Nephron (organoid): ENCODE measurements at regions not wholly inside any gene's neighbourhood (a gene's known extent, or its start where the extent isn't known, plus 50 kb on each side); places are given as distances from the start of the nearest gene placed in this dataset.

Experiments used
- H3K27ac Mint-ChIP-seq, 3 experiments: 2 replicates each; pipeline ENCODE4 v1.8.0; 2020; ENCODE audit warnings: mixed read lengths in 3 of 3, mild to moderate bottlenecking in 2 of 3, moderate library complexity in 1 of 3
- H3K27me3 Mint-ChIP-seq: 2 replicates; pipeline ENCODE4 v1.8.0; 2021; ENCODE audit warnings: low read depth, mild to moderate bottlenecking, moderate library complexity, mixed read lengths
- H3K36me3 Mint-ChIP-seq: 2 replicates; pipeline ENCODE4 v1.8.0; 2020; ENCODE audit warnings: low read depth, mixed read lengths
- H3K4me1 Mint-ChIP-seq: 2 replicates; pipeline ENCODE4 v1.8.0; 2020; ENCODE audit warnings: mixed read lengths
- H3K4me3 Mint-ChIP-seq, 3 experiments: 2 replicates each; pipeline ENCODE4 v1.8.0; 2020; ENCODE audit warnings: mild to moderate bottlenecking in 3 of 3, mixed read lengths in 3 of 3, moderate library complexity in 2 of 3
- H3K9me3 Mint-ChIP-seq: 2 replicates; pipeline ENCODE4 v1.8.0; 2020; ENCODE audit warnings: mixed read lengths
- TF ChIP-seq, protein P1 (sequence below), 3 experiments: fragments of 200-600 bp; sonication (generic); IDR thresholded peaks; one replicate each; pipeline ENCODE4 v1.5.0; 2021; ENCODE audit warnings: antibody characterized with exemption in 3 of 3; ENCODE audit not compliant: unreplicated experiment in 3 of 3

DNA sequence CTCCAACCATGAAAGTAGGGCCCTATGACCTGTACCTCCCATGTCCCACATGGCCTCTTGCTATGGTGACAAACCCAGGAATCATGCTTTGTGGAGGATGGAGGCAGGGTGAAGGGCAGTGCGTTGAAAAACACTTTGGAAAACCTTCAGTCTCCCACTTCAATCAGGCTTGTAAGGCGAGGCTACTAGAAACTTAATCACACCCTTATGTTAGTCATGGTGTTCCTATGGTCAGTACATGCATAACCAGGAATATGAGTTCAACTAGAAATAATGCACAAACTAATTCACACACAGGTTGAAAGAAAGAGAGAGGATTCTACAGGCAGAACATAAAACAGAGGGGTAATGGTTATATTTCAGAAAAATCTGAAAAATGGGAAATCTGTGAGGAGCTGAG lies 601.1 kb downstream of the KCTD16 start:
- Mint-ChIP-seq H3K4me1 (no peaks in the 10 kb centered on the region), H3K4me3 (no peak overlapping the region), H3K36me3 (no peaks in the 10 kb centered on the region), H3K9me3 (no peaks in the 10 kb centered on the region), H3K27ac (no peak overlapping the region), H3K27me3 (no peaks in the 10 kb centered on the region)
- TF ChIP-seq, protein P1, sequence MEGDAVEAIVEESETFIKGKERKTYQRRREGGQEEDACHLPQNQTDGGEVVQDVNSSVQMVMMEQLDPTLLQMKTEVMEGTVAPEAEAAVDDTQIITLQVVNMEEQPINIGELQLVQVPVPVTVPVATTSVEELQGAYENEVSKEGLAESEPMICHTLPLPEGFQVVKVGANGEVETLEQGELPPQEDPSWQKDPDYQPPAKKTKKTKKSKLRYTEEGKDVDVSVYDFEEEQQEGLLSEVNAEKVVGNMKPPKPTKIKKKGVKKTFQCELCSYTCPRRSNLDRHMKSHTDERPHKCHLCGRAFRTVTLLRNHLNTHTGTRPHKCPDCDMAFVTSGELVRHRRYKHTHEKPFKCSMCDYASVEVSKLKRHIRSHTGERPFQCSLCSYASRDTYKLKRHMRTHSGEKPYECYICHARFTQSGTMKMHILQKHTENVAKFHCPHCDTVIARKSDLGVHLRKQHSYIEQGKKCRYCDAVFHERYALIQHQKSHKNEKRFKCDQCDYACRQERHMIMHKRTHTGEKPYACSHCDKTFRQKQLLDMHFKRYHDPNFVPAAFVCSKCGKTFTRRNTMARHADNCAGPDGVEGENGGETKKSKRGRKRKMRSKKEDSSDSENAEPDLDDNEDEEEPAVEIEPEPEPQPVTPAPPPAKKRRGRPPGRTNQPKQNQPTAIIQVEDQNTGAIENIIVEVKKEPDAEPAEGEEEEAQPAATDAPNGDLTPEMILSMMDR (IDR thresholded peaks at IDR 0.05; ENCODE audit: unreplicated experiment in 3 of 3): no peak

DNA sequence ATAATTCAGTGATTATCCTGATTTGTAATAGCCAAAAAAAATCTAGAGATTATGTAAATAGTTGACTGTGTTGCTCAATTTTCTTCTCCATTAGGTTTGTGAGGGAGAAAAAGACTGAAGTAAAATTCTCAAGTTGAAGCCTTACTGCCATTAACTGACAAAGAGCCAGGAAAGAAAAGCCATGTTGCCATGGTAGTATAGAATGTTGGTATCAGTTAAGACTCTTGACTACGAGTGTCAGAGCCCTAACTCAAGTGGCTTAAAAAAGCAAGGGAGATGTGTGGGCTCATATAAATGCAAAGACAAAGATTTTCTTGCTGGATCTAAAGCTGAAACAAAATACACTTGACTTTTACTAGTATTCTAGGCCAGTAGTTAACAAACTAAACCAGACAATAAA lies 571.7 kb downstream of the KCTD16 start:
- Mint-ChIP-seq H3K9me3 (peaks cover 7% of the 10 kb centered on the region), H3K27me3 (no peaks in the 10 kb centered on the region), H3K4me3 (no peak overlapping the region), H3K4me1 (no peaks in the 10 kb centered on the region), H3K27ac (no peak overlapping the region), H3K36me3 (peaks cover 3% of the 10 kb centered on the region)
- TF ChIP-seq, protein P1 (IDR thresholded peaks at IDR 0.05; ENCODE audit: unreplicated experiment in 3 of 3): no peak

DNA sequence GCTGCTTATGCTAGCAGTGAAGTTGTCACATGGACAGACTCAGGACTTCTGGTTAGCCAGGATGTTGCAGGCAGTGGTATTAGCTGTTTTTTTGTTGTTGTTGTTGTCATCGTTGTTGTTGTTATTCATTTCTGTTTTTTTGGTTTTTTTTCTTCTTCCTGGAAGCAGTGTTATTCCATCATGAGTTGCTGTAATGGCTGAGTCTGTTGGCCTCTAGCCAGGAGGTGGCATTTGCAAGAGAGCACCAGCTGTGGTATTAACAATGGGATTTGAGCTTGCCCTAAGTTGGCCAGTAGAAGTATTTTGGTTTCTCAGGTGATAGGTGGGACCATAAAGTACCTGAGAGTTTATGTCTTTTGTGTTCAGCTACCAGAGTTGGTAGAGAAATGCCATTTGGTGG lies 561.1 kb downstream of the KCTD16 start:
- Mint-ChIP-seq H3K27ac (no peak overlapping the region), H3K4me3 (no peak overlapping the region), H3K36me3 (no peaks in the 10 kb centered on the region), H3K4me1 (no peaks in the 10 kb centered on the region), H3K27me3 (no peaks in the 10 kb centered on the region), H3K9me3 (peaks cover 26% of the 10 kb centered on the region)
- TF ChIP-seq, protein P1 (IDR thresholded peaks at IDR 0.05; ENCODE audit: unreplicated experiment in 3 of 3): no peak

DNA sequence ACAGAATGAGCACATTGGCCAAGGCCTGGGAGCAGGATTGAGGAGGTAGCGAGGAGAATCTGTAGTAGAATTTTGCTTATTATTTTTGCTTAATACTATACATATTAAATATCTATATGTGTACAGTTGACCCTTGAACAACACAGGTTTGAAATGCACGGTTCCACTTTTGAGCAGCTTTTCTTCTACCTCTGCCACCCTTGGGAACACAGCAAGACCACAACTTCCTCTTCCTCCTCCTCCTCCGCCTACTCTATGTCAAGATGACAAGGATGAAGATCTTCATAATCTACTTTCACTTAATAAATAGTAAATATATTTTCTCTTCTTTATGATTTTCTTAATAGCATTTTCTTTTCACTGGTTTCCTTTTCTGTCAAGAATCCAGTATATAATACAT lies 541.4 kb downstream of the KCTD16 start:
- H3K27ac Mint-ChIP-seq: no peak overlapping the region
- TF ChIP-seq, protein P1 (IDR thresholded peaks at IDR 0.05; ENCODE audit: unreplicated experiment in 3 of 3): no peak
- no peaks in the 10 kb centered on the region for H3K4me1 Mint-ChIP-seq
- no peaks in the 10 kb centered on the region for H3K36me3 Mint-ChIP-seq
- no peak overlapping the region for H3K4me3 Mint-ChIP-seq
- H3K9me3 Mint-ChIP-seq: peaks cover 3% of the 10 kb centered on the region
- no peaks in the 10 kb centered on the region for H3K27me3 Mint-ChIP-seq

DNA sequence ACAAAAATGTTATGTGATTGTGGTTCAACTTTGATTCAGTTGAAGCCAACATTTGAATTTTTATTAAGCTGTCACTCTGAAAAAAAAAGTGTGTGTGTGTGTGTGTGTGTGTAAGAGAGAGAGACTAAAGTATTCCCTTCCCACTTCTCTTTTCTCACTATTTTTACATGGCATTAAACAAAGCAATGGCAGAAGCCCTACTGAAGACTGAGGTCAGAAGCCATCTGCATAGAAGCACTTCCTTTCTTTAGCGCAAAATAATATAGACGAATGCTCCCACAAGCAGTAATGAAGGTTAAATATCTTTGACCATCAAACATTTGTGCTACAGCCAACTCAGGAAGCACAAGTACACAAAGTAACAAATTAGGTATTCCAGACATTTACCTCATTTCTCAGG lies 540.5 kb downstream of the KCTD16 start:
- no peaks in the 10 kb centered on the region for H3K36me3 Mint-ChIP-seq
- no peaks in the 10 kb centered on the region for H3K4me1 Mint-ChIP-seq
- no peaks in the 10 kb centered on the region for H3K27me3 Mint-ChIP-seq
- peaks cover 3% of the 10 kb centered on the region for H3K9me3 Mint-ChIP-seq
- H3K4me3 Mint-ChIP-seq: no peak overlapping the region
- TF ChIP-seq, protein P1 (IDR thresholded peaks at IDR 0.05; ENCODE audit: unreplicated experiment in 3 of 3): no peak
- no peak overlapping the region for H3K27ac Mint-ChIP-seq

DNA sequence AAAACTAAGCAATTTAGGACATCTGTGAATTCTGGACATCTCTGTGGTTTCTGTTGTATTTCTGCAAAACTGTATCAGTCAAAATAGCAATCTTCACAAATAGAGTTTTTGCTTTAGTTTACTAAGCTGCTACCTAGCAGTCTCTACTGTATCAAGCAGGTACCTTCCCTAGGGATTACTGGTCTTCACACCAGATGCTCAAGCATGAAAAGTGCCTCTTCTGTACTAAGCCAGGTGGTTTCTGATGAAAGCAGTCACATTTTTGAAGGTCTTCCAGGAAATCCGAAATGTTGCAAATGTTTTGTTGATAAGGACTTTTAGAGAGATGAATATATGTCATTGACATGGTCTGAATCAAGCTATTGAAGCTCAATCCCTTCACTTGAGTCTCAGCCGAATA lies 540.0 kb downstream of the KCTD16 start:
- no peaks in the 10 kb centered on the region for H3K4me1 Mint-ChIP-seq
- no peaks in the 10 kb centered on the region for H3K27me3 Mint-ChIP-seq
- no peaks in the 10 kb centered on the region for H3K36me3 Mint-ChIP-seq
- H3K27ac Mint-ChIP-seq: no peak overlapping the region
- peaks cover 3% of the 10 kb centered on the region for H3K9me3 Mint-ChIP-seq
- TF ChIP-seq, protein P1 (IDR thresholded peaks at IDR 0.05; ENCODE audit: unreplicated experiment in 3 of 3): no peak
- H3K4me3 Mint-ChIP-seq: no peak overlapping the region
